Neural cell (in vitro differentiated cells): ENCODE measurements at regions not wholly inside any gene's neighbourhood (a gene's known extent, or its start where the extent isn't known, plus 50 kb on each side); places are given as distances from the start of the nearest gene placed in this dataset.

Experiments
- CTCF ChIP-seq: fragments of 450-650 bp; IDR thresholded peaks from 2 replicates; pipeline ENCODE4 v1.5.1; 2014; ENCODE audit warnings: antibody characterized with exemption, mild to moderate bottlenecking, moderate library complexity; ENCODE audit not compliant: poor library complexity, severe bottlenecking
- EP300 ChIP-seq: fragments of 450-650 bp; conservative IDR thresholded peaks from 2 replicates; pipeline ENCODE4 v1.6.1; 2014; ENCODE audit warnings: antibody characterized with exemption, mild to moderate bottlenecking, moderate library complexity; ENCODE audit not compliant: poor library complexity, severe bottlenecking
- EZH2 ChIP-seq: fragments of 200-600, 300-800 bp; shearing (Covaris generic), sonication (generic); IDR thresholded peaks from 2 replicates; pipeline ENCODE4 v1.6.1; 2014; ENCODE audit warnings: antibody characterized with exemption, low read length, borderline replicate concordance, mild to moderate bottlenecking; ENCODE audit not compliant: insufficient read depth, poor library complexity, severe bottlenecking
- MXI1 ChIP-seq: fragments of 450-650 bp; conservative IDR thresholded peaks from 2 replicates; pipeline ENCODE4 v1.6.1; 2014; ENCODE audit warnings: antibody characterized with exemption, mild to moderate bottlenecking; ENCODE audit not compliant: poor library complexity, severe bottlenecking
- POLR2AphosphoS5 ChIP-seq: IDR thresholded peaks from 2 replicates; pipeline ENCODE4 v1.6.1; 2012
- RAD21 ChIP-seq: fragments of 450-650 bp; conservative IDR thresholded peaks from 2 replicates; pipeline ENCODE4 v1.6.1; 2014; ENCODE audit warnings: antibody characterized with exemption, mild to moderate bottlenecking, moderate library complexity
- REST ChIP-seq: IDR thresholded peaks from 2 replicates; pipeline ENCODE4 v1.6.1; 2012; ENCODE audit warnings: borderline replicate concordance
- TAF1 ChIP-seq: IDR thresholded peaks from 2 replicates; pipeline ENCODE4 v1.6.1; 2012; ENCODE audit warnings: low read depth

GRCh38 chr2:64905338-64906024, 83.7 kb upstream of the SLC1A4 start:
- TF ChIP-seq CTCF, result no peak
- TF ChIP-seq MXI1, result no peak
- TF ChIP-seq POLR2AphosphoS5, result no peak
- TF ChIP-seq EP300, result no peak
- no peak for TF ChIP-seq EZH2
- no peak for TF ChIP-seq REST
- TF ChIP-seq TAF1, result no peak
- TF ChIP-seq RAD21, result no peak
